NCI-H1694 (cell line): ENCODE measurements at regions not wholly inside any gene's neighbourhood (a gene's known extent, or its start where the extent isn't known, plus 50 kb on each side); places are given as distances from the start of the nearest gene placed in this dataset.

Experiments
- DNase-seq: peaks from one replicate; lab custom pipeline; 2025; lab: John Stamatoyannopoulos, UW

- DNase-seq = no peak
These were observed 147.5 kb downstream of the ACKR3 start for GRCh38 chr2:236717120-236717519.

- DNase-seq = no peak
These were observed 148.1 kb downstream of the ACKR3 start for GRCh38 chr2:236717729-236718128.

GRCh38 chr2:236718207-236718992 lies 148.8 kb downstream of the ACKR3 start:
- no peak for DNase-seq

- DNase-seq = no peak
These were observed 149.6 kb downstream of the ACKR3 start for GRCh38 chr2:236719192-236719635.

GRCh38 chr2:236720974-236721540 lies 151.4 kb downstream of the ACKR3 start:
- peak; percentile 100 for DNase-seq

- no peak for DNase-seq
These were observed 154.6 kb downstream of the ACKR3 start for GRCh38 chr2:236724200-236724599.

GRCh38 chr2:236726701-236727450 lies 157.3 kb downstream of the ACKR3 start:
- no peak for DNase-seq

- no peak for DNase-seq
These were observed 159.5 kb downstream of the ACKR3 start for GRCh38 chr2:236728916-236729670.

GRCh38 chr2:236730393-236730792 lies 160.8 kb downstream of the ACKR3 start:
- DNase-seq = no peak

GRCh38 chr2:236731767-236732580 lies 162.3 kb downstream of the ACKR3 start:
- peak; percentile 35 for DNase-seq

- DNase-seq = no peak
These were observed 163.5 kb downstream of the ACKR3 start for GRCh38 chr2:236733156-236733555.

- DNase-seq = no peak
These were observed 166.2 kb downstream of the ACKR3 start for GRCh38 chr2:236735825-236736238.

GRCh38 chr2:236738030-236738429 lies 168.4 kb downstream of the ACKR3 start:
- no peak for DNase-seq

- no peak for DNase-seq
These were observed 169.3 kb downstream of the ACKR3 start for GRCh38 chr2:236738896-236739295.

- no peak for DNase-seq
These were observed 170.0 kb downstream of the ACKR3 start for GRCh38 chr2:236739663-236740062.

- no peak for DNase-seq
These were observed 170.9 kb downstream of the ACKR3 start for GRCh38 chr2:236740506-236740905.

- no peak for DNase-seq
These were observed 173.7 kb downstream of the ACKR3 start for GRCh38 chr2:236743039-236743920.

- no peak for DNase-seq
These were observed 174.3 kb downstream of the ACKR3 start for GRCh38 chr2:236743921-236744280.

- DNase-seq = no peak
These were observed 174.7 kb downstream of the ACKR3 start for GRCh38 chr2:236744281-236744705.

GRCh38 chr2:236744716-236745115 lies 175.1 kb downstream of the ACKR3 start:
- DNase-seq = no peak
